HFF-Myc (cell line): ENCODE measurements at regions not wholly inside any gene's neighbourhood (a gene's known extent, or its start where the extent isn't known, plus 50 kb on each side); places are given as distances from the start of the nearest gene placed in this dataset.
"Not testable (repeated sequence)": the region's sequence is repeated elsewhere in the genome, so short reads cannot be mapped to it uniquely, and the experiment has no call there.

Experiments
- DNase-seq: peaks from one replicate; pipeline ENCODE4 v3.0.0-alpha.2; 2011; ENCODE audit warnings: low read depth; ENCODE audit errors: extremely low read depth
- H3K4me3 ChIP-seq: replicated peaks from 2 replicates; pipeline ENCODE4 v1.5.1; 2011; ENCODE audit warnings: low read depth, mild to moderate bottlenecking, control low read depth, low read length
- CTCF ChIP-seq: IDR thresholded peaks from 2 replicates; pipeline ENCODE4 v1.5.1; 2012; ENCODE audit warnings: mild to moderate bottlenecking, low read depth, low read length, control low read depth; ENCODE audit errors: missing control alignments

GRCh38 chr10:94238006-94238617, 124.6 kb downstream of the NOC3L start:
- no peak for DNase-seq
- TF ChIP-seq CTCF, result no peak
- H3K4me3 ChIP-seq, result no peak overlapping the region

GRCh38 chr10:94239696-94240095, 123.0 kb downstream of the NOC3L start:
- DNase-seq, result no peak
- H3K4me3 ChIP-seq, result no peak overlapping the region
- TF ChIP-seq CTCF, result no peak

- DNase-seq, result no peak
- TF ChIP-seq CTCF, result no peak
- H3K4me3 ChIP-seq, result no peak overlapping the region
Observed at GRCh38 chr10:94240491-94240890, 122.2 kb downstream of the NOC3L start.

GRCh38 chr10:94240901-94241300, 121.8 kb downstream of the NOC3L start:
- H3K4me3 ChIP-seq, result no peak overlapping the region
- no peak for DNase-seq
- no peak for TF ChIP-seq CTCF

GRCh38 chr10:94251098-94251497, 111.6 kb downstream of the NOC3L start:
- H3K4me3 ChIP-seq, result no peak overlapping the region
- no peak for DNase-seq
- no peak for TF ChIP-seq CTCF

GRCh38 chr10:94251568-94251967, 111.2 kb downstream of the NOC3L start:
- no peak overlapping the region for H3K4me3 ChIP-seq
- no peak for TF ChIP-seq CTCF
- DNase-seq, result no peak

GRCh38 chr10:94257407-94257806, 105.3 kb downstream of the NOC3L start:
- not testable (repeated sequence) for DNase-seq

More at GRCh38 chr10:94257407-94257806, 105.3 kb downstream of the NOC3L start:
- H3K4me3 ChIP-seq, result not testable (repeated sequence)
